K562 (cell line): ENCODE measurements at regions not wholly inside any gene's neighbourhood (a gene's known extent, or its start where the extent isn't known, plus 50 kb on each side); places are given as distances from the start of the nearest gene placed in this dataset.

Source experiments
- ATAC-seq: fragments of 200-7000 bp; cut with Tn5 transposase; 3 replicates; pipeline ENCODE4 v1.9.1; 2020; ENCODE audit warnings: moderate library complexity
- BruUV-seq: library from RNA; stranded (reverse); fragments of 400-500 nt; replicated peaks from 2 replicates; lab custom pipeline; 2021; lab: Mats Ljungman, UMichigan
- CTCF ChIA-PET: fragments of 300-600 bp; formaldehyde crosslinking; extraction: SDS; loops from one replicate; lab custom pipeline; 2021; ENCODE audit warnings: low intra/inter-chr PET ratio; lab: Yijun Ruan, JAX
- POLR2A ChIA-PET: fragments of 300-600, 350-650 bp; sonication (Branson Sonifier 250); formaldehyde crosslinking; extraction: SDS; loops from one replicate; lab custom pipeline; 2021; ENCODE audit warnings: antibody characterized with exemption, inconsistent platforms; lab: Yijun Ruan, JAX
- DNase-seq, 4 experiments: peaks; one replicate each; pipeline versions ENCODE4 v3.0.0 to v3.0.0-alpha.2; 2011 to 2018; ENCODE audit warnings: low spot score in 3 of 4, mixed read lengths in 3 of 4; ENCODE audit errors: extremely low read depth in 1 of 4
- FAIRE-seq: peaks from 2 replicates; lab custom pipeline; 2011; peaks lifted over from hg19 to GRCh38; lab: Jason Lieb, UNC
- H2AFZ ChIP-seq: 2 replicates; pipeline ENCODE4 v1.6.0; 2011; ENCODE audit warnings: low read depth, low read length, control low read depth, inconsistent platforms
- H3K27ac ChIP-seq: fragments of 200-600 bp; 3 replicates; pipeline ENCODE4 v1.8.0; 2011; ENCODE audit warnings: low read depth, mild to moderate bottlenecking, control low read depth, inconsistent platforms, low read length, moderate library complexity, mixed read lengths; ENCODE audit errors: extremely low read depth
- H3K27me3 ChIP-seq, 2 experiments: fragments of 300-600 bp in 1 of 2; 2 replicates in 1 of 2; 3 replicates in 1 of 2; pipeline versions ENCODE4 v1.6.0 to v1.8.0; 2011; ENCODE audit warnings: inconsistent platforms in 2 of 2, low read length in 2 of 2, mild to moderate bottlenecking in 1 of 2, mixed read lengths in 1 of 2, moderate library complexity in 1 of 2; ENCODE audit not compliant: control insufficient read depth in 2 of 2, insufficient read depth in 2 of 2
- H3K36me3 ChIP-seq: fragments of 300-600 bp; 3 replicates; pipeline ENCODE4 v1.8.0; 2011; ENCODE audit warnings: mild to moderate bottlenecking, low read length, inconsistent platforms; ENCODE audit not compliant: control insufficient read depth, insufficient read depth
- H3K4me1 ChIP-seq, 2 experiments: fragments of 200-600 bp in 1 of 2; replicated peaks in 1 of 2; 2 replicates in 1 of 2; 3 replicates in 1 of 2; pipeline versions ENCODE4 v1.5.1 to v1.8.0; 2011; ENCODE audit warnings: inconsistent platforms in 2 of 2, low read length in 2 of 2, mild to moderate bottlenecking in 1 of 2, mixed read lengths in 1 of 2, moderate library complexity in 1 of 2; ENCODE audit not compliant: control insufficient read depth in 2 of 2, insufficient read depth in 2 of 2
- H3K4me2 ChIP-seq: 2 replicates; pipeline ENCODE4 v1.6.1; 2011; ENCODE audit warnings: low read length, control low read depth, inconsistent platforms, mixed read lengths; ENCODE audit not compliant: insufficient read depth
- H3K4me3 ChIP-seq: fragments of 200-600 bp; sonication (generic), shearing (Covaris generic); 2 replicates; pipeline ENCODE4 v1.5.1; 2016; ENCODE audit warnings: control low read depth, inconsistent platforms
- H3K79me2 ChIP-seq: fragments of 200-600 bp; 3 replicates; pipeline ENCODE4 v1.8.0; 2011; ENCODE audit warnings: low read length, inconsistent platforms; ENCODE audit not compliant: control insufficient read depth, insufficient read depth
- H3K9ac ChIP-seq, 2 experiments: 2 replicates each; pipeline versions ENCODE4 v1.6.0 to v1.6.1; 2011; ENCODE audit warnings: low read depth in 2 of 2, low read length in 2 of 2, control low read depth in 1 of 2, inconsistent platforms in 1 of 2, mild to moderate bottlenecking in 1 of 2, mixed read lengths in 1 of 2; ENCODE audit not compliant: insufficient read depth in 1 of 2
- H3K9me1 ChIP-seq: one replicate; pipeline ENCODE4 v1.6.0; 2011; ENCODE audit warnings: inconsistent platforms, mild to moderate bottlenecking, low read length, moderate library complexity; ENCODE audit not compliant: control insufficient read depth, insufficient read depth
- H3K9me3 ChIP-seq: replicated peaks from 2 replicates; pipeline ENCODE4 v1.5.1; 2011; ENCODE audit warnings: low read depth, low read length, inconsistent platforms; ENCODE audit not compliant: control insufficient read depth, insufficient read depth
- H4K20me1 ChIP-seq: replicated peaks from 2 replicates; pipeline ENCODE4 v1.6.1; 2011; ENCODE audit warnings: low read length, inconsistent platforms, mixed read lengths; ENCODE audit not compliant: control insufficient read depth, insufficient read depth
- CBFA2T3 ChIP-seq: fragments of 450-650 bp; IDR thresholded peaks from 2 replicates; pipeline ENCODE4 v1.6.1; 2017
- LEF1 ChIP-seq: fragments of 450-650 bp; IDR thresholded peaks from 2 replicates; pipeline ENCODE4 v1.6.1; 2016; ENCODE audit warnings: mild to moderate bottlenecking
- MTA1 ChIP-seq: fragments of 450-650 bp; IDR thresholded peaks from 2 replicates; pipeline ENCODE4 v1.6.1; 2017; ENCODE audit warnings: borderline replicate concordance
- TCF3 ChIP-seq: sonication (generic); formaldehyde crosslinking; IDR thresholded peaks from 2 replicates; pipeline ENCODE4 v1.4.0; 2020; ENCODE audit warnings: mild to moderate bottlenecking, missing genetic modification reagents
- ZNF707 ChIP-seq: fragments of 250-450 bp; sonication (Bioruptor Pico); conservative IDR thresholded peaks from 2 replicates; pipeline ENCODE4 v1.8.0; 2022; ENCODE audit warnings: inconsistent platforms, mild to moderate bottlenecking, moderate library complexity
- ZNF77 ChIP-seq: fragments of 250-450 bp; sonication (Bioruptor Pico); IDR thresholded peaks from 2 replicates; pipeline ENCODE4 v1.5.0; 2020
- WGBS: fragments of 100-300 bp; shearing (Covaris generic); methylation state at CpG from one replicate; pipeline ENCODE4 v1.1.6; 2016; ENCODE audit warnings: low coverage, mixed read lengths; ENCODE audit not compliant: insufficient coverage; ENCODE audit errors: missing lambda C conversion rate; 5-methylcytosine and 5-hydroxymethylcytosine counted together
- in situ Hi-C: fragments of 300-500 bp; cut with MboI; formaldehyde crosslinking; loops from 4 replicates; pipeline ENCODE4 v1.15.0; 2018; ENCODE audit warnings: inconsistent platforms, mixed read lengths
- intact Hi-C: fragments of 100-400 bp; cut with micrococcal nuclease; formaldehyde crosslinking; loops from 2 replicates; pipeline ENCODE4 v1.14.2; 2022
- TF ChIP-seq, protein P1 (sequence below): sonication (generic); formaldehyde crosslinking; IDR thresholded peaks from 2 replicates; pipeline ENCODE4 v1.8.1; 2023; ENCODE audit warnings: mild to moderate bottlenecking, missing genetic modification reagents
- TF ChIP-seq, protein P2 (sequence below): fragments of 250-450 bp; sonication (Bioruptor Pico); IDR thresholded peaks from 2 replicates; pipeline ENCODE4 v1.8.0; 2022; ENCODE audit warnings: moderate library complexity, mild to moderate bottlenecking, inconsistent platforms

DNA sequence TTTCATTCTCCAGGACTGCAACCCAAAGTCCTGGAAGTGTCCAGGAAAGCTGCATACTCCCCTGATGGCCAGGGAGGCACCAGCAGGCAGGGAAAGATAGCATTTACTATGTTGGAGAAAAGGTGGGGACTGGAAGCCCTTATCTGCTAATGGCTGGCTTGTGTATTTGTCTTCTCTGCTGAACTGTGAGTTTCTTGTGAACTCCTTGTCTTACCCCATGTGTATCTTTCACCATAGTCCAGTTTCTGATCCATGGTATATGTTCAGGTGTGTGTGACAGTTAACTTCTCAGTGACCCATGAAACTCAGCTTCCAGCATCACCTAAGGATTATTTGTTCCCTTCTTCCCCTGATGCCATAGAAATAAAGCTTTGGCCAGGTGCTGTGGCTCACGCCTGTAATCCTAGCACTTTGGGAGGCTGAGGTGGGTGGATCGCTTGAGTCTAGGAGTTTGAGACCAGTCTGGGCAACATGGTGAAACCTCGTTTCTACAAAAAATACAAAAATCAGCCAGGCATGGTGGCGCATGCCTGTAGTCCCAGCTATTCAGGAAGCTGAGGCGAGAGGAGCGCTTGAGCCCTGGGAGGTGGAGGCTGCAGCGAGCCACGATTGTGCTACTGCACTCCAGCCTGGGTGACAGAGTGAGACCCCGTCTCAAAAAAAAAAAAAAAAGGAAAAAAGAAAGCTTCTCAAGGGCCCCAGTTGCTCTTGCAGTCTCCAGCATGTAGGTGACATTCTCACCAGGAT is 112.8 kb upstream of the MAP4K3 start:
- Histone ChIP-seq H3K4me2 (no peak overlapping the region), H3K36me3 (no peaks in the 10 kb centered on the region), H3K9me1 (no peaks in the 10 kb centered on the region), H3K27me3 (peaks cover 0 to 4% of the 10 kb centered on the region in 2 experiments; a peak in 1 of 5 replicates), H3K4me3 (no peak overlapping the region), H3K79me2 (no peaks in the 10 kb centered on the region), H3K9me3 (no peaks in the 10 kb centered on the region), H3K4me1 (peaks cover 0 to 14% of the 10 kb centered on the region in 2 experiments; a peak in 2 of 5 replicates), H3K27ac (no peak overlapping the region), H3K9ac (no peak overlapping the region; a peak in 1 of 4 replicates), H2AFZ (no peak overlapping the region), H4K20me1 (no peaks in the 10 kb centered on the region)
- DNase-seq (peak in 2 of 4 experiments; percentile 16 to 18), ATAC-seq (peak; percentile 70), FAIRE-seq (no peak)
- ChIA-PET POLR2A (no interaction called here), CTCF (no interaction called here)
- WGBS: 19% methylated on average over 7 of the region's 9 CpGs
- in situ Hi-C loops: no loop called here
- TF ChIP-seq, protein P1, sequence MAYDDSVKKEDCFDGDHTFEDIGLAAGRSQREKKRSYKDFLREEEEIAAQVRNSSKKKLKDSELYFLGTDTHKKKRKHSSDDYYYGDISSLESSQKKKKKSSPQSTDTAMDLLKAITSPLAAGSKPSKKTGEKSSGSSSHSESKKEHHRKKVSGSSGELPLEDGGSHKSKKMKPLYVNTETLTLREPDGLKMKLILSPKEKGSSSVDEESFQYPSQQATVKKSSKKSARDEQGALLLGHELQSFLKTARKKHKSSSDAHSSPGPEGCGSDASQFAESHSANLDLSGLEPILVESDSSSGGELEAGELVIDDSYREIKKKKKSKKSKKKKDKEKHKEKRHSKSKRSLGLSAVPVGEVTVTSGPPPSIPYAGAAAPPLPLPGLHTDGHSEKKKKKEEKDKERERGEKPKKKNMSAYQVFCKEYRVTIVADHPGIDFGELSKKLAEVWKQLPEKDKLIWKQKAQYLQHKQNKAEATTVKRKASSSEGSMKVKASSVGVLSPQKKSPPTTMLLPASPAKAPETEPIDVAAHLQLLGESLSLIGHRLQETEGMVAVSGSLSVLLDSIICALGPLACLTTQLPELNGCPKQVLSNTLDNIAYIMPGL: no peak
- TF ChIP-seq TCF3 (CRISPR knock-in tag) (peak; percentile 27; the same call in 1 of the 2 replicates), CBFA2T3 (0 out of 2 replicates have a peak, but pooled peaks have one; percentile 24), LEF1 (no peak), ZNF707 (CRISPR knock-in tag) (no peak), MTA1 (no peak), ZNF77 (CRISPR knock-in tag) (no peak)
- TF ChIP-seq, protein P2, sequence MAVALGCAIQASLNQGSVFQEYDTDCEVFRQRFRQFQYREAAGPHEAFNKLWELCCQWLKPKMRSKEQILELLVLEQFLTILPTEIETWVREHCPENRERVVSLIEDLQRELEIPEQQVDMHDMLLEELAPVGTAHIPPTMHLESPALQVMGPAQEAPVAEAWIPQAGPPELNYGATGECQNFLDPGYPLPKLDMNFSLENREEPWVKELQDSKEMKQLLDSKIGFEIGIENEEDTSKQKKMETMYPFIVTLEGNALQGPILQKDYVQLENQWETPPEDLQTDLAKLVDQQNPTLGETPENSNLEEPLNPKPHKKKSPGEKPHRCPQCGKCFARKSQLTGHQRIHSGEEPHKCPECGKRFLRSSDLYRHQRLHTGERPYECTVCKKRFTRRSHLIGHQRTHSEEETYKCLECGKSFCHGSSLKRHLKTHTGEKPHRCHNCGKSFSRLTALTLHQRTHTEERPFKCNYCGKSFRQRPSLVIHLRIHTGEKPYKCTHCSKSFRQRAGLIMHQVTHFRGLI (CRISPR knock-in tag): no peak
- no TSS peak for BruUV-seq
- intact Hi-C loops: no loop called here
